ENCODE measurements at regions not wholly inside any gene's neighbourhood (a gene's known extent, or its start where the extent isn't known, plus 50 kb on each side); places are given as distances from the start of the nearest gene placed in this dataset.

DNA sequence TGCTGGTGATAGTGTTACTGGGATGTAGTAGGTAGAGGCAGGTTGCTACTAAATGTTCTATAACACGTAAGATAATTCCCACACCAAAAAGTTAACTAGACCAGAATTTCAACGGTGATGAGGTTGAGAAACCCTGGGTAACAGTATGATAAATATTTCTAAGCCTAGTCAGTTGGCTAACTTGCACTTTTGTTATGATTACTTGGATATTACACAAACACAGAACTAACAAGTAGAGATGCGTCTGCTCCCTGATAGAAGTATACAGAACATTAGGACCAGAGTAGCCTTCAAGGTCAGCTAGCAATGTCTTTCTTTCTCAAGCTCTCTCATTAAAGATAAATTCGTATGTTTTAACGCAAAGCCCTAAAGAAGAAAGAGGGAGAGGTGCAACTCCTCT, 86.2 kb upstream of the FZD8 start:
- no peak overlapping the region for H3K4me3 ChIP-seq (ENCODE audit: low read length, poor library complexity, severe bottlenecking)
- H3K36me3 ChIP-seq (ENCODE audit: insufficient read depth, low read length) = no peaks in the 10 kb centered on the region
- H3K27me3 ChIP-seq (ENCODE audit: insufficient read depth, low read length, poor library complexity, severe bottlenecking) = no peaks in the 10 kb centered on the region
- H3K9ac ChIP-seq (ENCODE audit: low read depth, low read length, poor library complexity, severe bottlenecking) = no peak overlapping the region
- no peaks in the 10 kb centered on the region for H3K9me2 ChIP-seq (replicated peaks; ENCODE audit: low read depth, low read length)
- H3K4me1 ChIP-seq (ENCODE audit: insufficient read depth, low read length, poor library complexity, severe bottlenecking) = no peaks in the 10 kb centered on the region
- no peaks in the 10 kb centered on the region for H4K20me1 ChIP-seq (ENCODE audit: insufficient read depth, low read length, poor library complexity, severe bottlenecking)
- TF ChIP-seq EZH2phosphoT487 (IDR thresholded peaks at IDR 0.05; ENCODE audit: borderline replicate concordance) = no peak
- TF ChIP-seq, protein P1, sequence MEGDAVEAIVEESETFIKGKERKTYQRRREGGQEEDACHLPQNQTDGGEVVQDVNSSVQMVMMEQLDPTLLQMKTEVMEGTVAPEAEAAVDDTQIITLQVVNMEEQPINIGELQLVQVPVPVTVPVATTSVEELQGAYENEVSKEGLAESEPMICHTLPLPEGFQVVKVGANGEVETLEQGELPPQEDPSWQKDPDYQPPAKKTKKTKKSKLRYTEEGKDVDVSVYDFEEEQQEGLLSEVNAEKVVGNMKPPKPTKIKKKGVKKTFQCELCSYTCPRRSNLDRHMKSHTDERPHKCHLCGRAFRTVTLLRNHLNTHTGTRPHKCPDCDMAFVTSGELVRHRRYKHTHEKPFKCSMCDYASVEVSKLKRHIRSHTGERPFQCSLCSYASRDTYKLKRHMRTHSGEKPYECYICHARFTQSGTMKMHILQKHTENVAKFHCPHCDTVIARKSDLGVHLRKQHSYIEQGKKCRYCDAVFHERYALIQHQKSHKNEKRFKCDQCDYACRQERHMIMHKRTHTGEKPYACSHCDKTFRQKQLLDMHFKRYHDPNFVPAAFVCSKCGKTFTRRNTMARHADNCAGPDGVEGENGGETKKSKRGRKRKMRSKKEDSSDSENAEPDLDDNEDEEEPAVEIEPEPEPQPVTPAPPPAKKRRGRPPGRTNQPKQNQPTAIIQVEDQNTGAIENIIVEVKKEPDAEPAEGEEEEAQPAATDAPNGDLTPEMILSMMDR (conservative IDR thresholded peaks at IDR 0.05; ENCODE audit: low read length) = no peak
- no peak overlapping the region for H3K4me2 ChIP-seq (ENCODE audit: low read depth, low read length, poor library complexity, severe bottlenecking)
- no peak overlapping the region for H2AFZ ChIP-seq (ENCODE audit: low read length)
- H3F3A ChIP-seq (ENCODE audit: low read depth) = no peaks in the 10 kb centered on the region
- no peaks in the 10 kb centered on the region for H3K79me2 ChIP-seq (ENCODE audit: insufficient read depth, low read length)
- H3K9me3 ChIP-seq (ENCODE audit: insufficient read depth, low read depth, low read length) = no peaks in the 10 kb centered on the region

DNA sequence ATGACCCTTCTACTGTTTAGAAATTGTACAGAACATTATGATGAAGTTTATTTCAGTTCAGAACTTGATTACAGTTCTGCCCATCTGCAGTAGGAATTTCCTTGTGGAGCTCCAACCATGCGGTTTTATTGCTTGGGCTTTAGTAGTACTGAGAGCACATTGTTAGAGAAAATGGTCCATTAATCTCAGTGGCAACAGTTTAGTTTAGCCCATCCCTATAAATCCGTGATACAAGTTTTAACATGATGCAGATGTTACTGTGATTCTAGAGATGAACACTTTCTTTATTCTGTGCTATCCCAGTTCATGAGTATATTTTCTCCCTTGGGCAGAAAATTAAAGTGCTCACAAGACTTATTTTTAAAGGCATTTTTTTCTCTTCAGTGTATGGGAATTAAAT, 84.8 kb upstream of the FZD8 start:
- no peaks in the 10 kb centered on the region for H3K9me2 ChIP-seq (replicated peaks; ENCODE audit: low read depth, low read length)
- no peaks in the 10 kb centered on the region for H3K4me1 ChIP-seq (ENCODE audit: insufficient read depth, low read length, poor library complexity, severe bottlenecking)
- no peaks in the 10 kb centered on the region for H3K27me3 ChIP-seq (ENCODE audit: insufficient read depth, low read length, poor library complexity, severe bottlenecking)
- H2AFZ ChIP-seq (ENCODE audit: low read length) = no peak overlapping the region
- H3K9ac ChIP-seq (ENCODE audit: low read depth, low read length, poor library complexity, severe bottlenecking) = no peak overlapping the region
- H3K9me3 ChIP-seq (ENCODE audit: insufficient read depth, low read depth, low read length) = no peaks in the 10 kb centered on the region
- no peak for TF ChIP-seq EZH2phosphoT487 (IDR thresholded peaks at IDR 0.05; ENCODE audit: borderline replicate concordance)
- TF ChIP-seq, protein P1 (conservative IDR thresholded peaks at IDR 0.05; ENCODE audit: low read length) = no peak
- H3F3A ChIP-seq (ENCODE audit: low read depth) = no peaks in the 10 kb centered on the region
- H3K4me2 ChIP-seq (ENCODE audit: low read depth, low read length, poor library complexity, severe bottlenecking) = no peak overlapping the region
- no peak overlapping the region for H3K4me3 ChIP-seq (ENCODE audit: low read length, poor library complexity, severe bottlenecking)
- no peaks in the 10 kb centered on the region for H3K79me2 ChIP-seq (ENCODE audit: insufficient read depth, low read length)
- H4K20me1 ChIP-seq (ENCODE audit: insufficient read depth, low read length, poor library complexity, severe bottlenecking) = no peaks in the 10 kb centered on the region
- no peaks in the 10 kb centered on the region for H3K36me3 ChIP-seq (ENCODE audit: insufficient read depth, low read length)

DNA sequence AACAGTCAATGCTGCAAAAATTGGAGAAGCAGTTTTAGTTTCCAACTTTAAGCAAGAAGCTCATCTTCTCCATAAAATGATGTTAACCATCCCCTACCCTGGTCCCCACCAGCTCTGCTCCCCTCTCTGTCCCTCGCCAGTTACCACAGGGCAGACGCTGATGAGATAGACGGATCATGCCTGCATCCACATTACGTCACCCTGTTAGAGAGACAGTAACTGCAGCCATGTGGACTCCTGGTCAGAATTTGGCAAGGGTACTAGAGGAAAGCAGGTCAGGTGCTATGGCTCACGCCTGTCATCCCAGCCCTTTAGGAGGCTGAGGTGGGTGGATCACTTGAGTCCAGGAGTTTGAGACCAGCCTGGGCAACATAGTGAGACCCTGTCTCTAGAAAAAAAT, 81.9 kb upstream of the FZD8 start:
- H3K9me2 ChIP-seq (replicated peaks; ENCODE audit: low read depth, low read length) = no peaks in the 10 kb centered on the region
- H3K4me1 ChIP-seq (ENCODE audit: insufficient read depth, low read length, poor library complexity, severe bottlenecking) = no peaks in the 10 kb centered on the region
- no peaks in the 10 kb centered on the region for H3K9me3 ChIP-seq (ENCODE audit: insufficient read depth, low read depth, low read length)
- H3K4me3 ChIP-seq (ENCODE audit: low read length, poor library complexity, severe bottlenecking) = no peak overlapping the region
- no peaks in the 10 kb centered on the region for H4K20me1 ChIP-seq (ENCODE audit: insufficient read depth, low read length, poor library complexity, severe bottlenecking)
- no peak overlapping the region for H3K4me2 ChIP-seq (ENCODE audit: low read depth, low read length, poor library complexity, severe bottlenecking)
- no peaks in the 10 kb centered on the region for H3F3A ChIP-seq (ENCODE audit: low read depth)
- no peak overlapping the region for H3K9ac ChIP-seq (ENCODE audit: low read depth, low read length, poor library complexity, severe bottlenecking)
- TF ChIP-seq EZH2phosphoT487 (IDR thresholded peaks at IDR 0.05; ENCODE audit: borderline replicate concordance) = no peak
- TF ChIP-seq, protein P1 (conservative IDR thresholded peaks at IDR 0.05; ENCODE audit: low read length) = no peak
- H3K27me3 ChIP-seq (ENCODE audit: insufficient read depth, low read length, poor library complexity, severe bottlenecking) = no peaks in the 10 kb centered on the region
- no peak overlapping the region for H2AFZ ChIP-seq (ENCODE audit: low read length)
- H3K36me3 ChIP-seq (ENCODE audit: insufficient read depth, low read length) = no peaks in the 10 kb centered on the region
- H3K79me2 ChIP-seq (ENCODE audit: insufficient read depth, low read length) = no peaks in the 10 kb centered on the region

Data from Loucy (cell line).